ENCODE measurements at regions not wholly inside any gene's neighbourhood (a gene's known extent, or its start where the extent isn't known, plus 50 kb on each side); places are given as distances from the start of the nearest gene placed in this dataset.

DNA sequence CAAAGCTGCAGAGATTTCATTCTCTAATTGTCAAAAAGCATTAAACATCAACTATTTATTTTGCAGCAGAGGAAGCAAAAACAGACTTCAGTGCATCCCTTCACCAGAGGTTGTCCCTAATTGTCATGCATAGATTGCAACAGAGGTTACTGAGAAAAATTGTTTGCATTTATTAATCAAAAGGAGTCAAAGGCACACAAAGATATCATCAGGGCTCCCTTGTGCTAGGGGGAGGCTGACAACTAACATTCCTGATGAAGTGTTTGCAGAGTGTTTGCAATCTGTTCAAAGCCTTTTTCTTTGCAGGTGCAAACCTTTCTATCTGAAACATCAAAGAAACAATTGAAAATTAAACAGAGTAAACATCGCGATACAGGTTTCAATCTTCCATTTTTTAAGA lies 227.5 kb downstream of the TEX36 start:
- no peaks in the 10 kb centered on the region for H3F3A ChIP-seq (ENCODE audit: insufficient read depth)
- H3K9ac ChIP-seq: no peak overlapping the region
- 0 out of 2 replicates have a peak, but pooled peaks cover 3% of the 10 kb centered on the region for H3K27me3 ChIP-seq (replicated peaks; ENCODE audit: insufficient read depth)
- no peaks in the 10 kb centered on the region for H3K79me2 ChIP-seq (ENCODE audit: insufficient read depth)
- H2AFZ ChIP-seq: no peak overlapping the region
- no peak for DNase-seq
- no peaks in the 10 kb centered on the region for H3K36me3 ChIP-seq (ENCODE audit: low read depth)
- no peak overlapping the region for H3K27ac ChIP-seq
- WGBS, 2 experiments (ENCODE audit: low coverage in 1 of 2, low lambda C conversion rate in 2 of 2, missing lambda C conversion rate in 2 of 2): 82 to 85% methylated on average over 2 of the region's 2 CpGs
- no peak overlapping the region for H3K4me3 ChIP-seq
- no peaks in the 10 kb centered on the region for H3K9me2 ChIP-seq (ENCODE audit: insufficient read depth)
- in situ Hi-C loops (cut with MboI): no loop called here
- no peaks in the 10 kb centered on the region for H4K20me1 ChIP-seq (ENCODE audit: insufficient read depth)
- H3K9me3 ChIP-seq (ENCODE audit: low read depth): no peaks in the 10 kb centered on the region
- H3K4me2 ChIP-seq (ENCODE audit: unreplicated experiment): no peak overlapping the region
- no peaks in the 10 kb centered on the region for H3K4me1 ChIP-seq (ENCODE audit: insufficient read depth)
- TF ChIP-seq EZH2phosphoT487 (IDR thresholded peaks at IDR 0.05; ENCODE audit: insufficient read depth, low read depth): no peak
- TF ChIP-seq EZH2 (IDR thresholded peaks at IDR 0.05; ENCODE audit: insufficient read depth, poor library complexity, severe bottlenecking): no peak

DNA sequence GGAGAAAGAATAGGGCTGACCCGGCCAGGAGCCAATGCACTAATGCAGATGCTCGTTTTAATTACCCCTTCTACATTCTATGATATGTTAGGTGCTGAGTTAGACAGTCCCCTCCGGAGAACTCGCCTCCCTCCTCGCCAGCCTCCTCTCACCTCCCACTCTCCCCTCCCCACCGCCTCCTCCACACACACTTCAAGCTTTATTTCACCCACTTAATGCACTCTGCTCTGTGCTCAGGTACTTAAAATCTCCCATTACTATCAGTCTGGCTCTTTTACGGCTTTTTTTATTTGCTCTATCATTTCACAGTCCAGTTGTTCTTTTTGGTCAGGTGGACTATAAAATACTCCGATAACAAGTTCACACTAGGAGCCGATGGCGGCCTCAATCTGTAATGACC lies 231.6 kb downstream of the TEX36 start:
- 58 to 65% methylated on average over 10 of the region's 10 CpGs for WGBS, 2 experiments (ENCODE audit: low coverage in 1 of 2, low lambda C conversion rate in 2 of 2, missing lambda C conversion rate in 2 of 2)
- no peaks in the 10 kb centered on the region for H3F3A ChIP-seq (ENCODE audit: insufficient read depth)

DNA sequence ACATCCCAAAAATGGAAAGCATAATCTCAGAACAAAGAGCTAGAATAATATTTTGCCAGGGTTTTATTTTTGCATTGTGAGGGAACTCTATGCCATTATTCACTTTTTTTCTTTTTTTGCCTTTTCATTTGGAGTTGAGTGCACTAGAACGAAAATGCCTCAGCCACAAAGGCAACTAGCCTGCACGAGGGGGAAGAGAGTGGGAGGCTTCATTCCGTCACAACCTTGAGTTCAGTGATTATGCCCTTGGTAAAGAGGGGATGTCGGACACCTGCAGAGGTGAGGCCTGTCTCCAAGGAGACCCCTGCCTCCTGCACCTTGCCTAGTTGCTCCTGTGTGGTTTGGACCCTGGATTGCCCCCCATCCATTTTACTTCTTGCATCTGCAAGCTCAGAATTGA lies 232.7 kb downstream of the TEX36 start:
- H3K79me2 ChIP-seq (ENCODE audit: insufficient read depth): no peaks in the 10 kb centered on the region
- H3K4me1 ChIP-seq (ENCODE audit: insufficient read depth): no peaks in the 10 kb centered on the region
- H4K20me1 ChIP-seq (ENCODE audit: insufficient read depth): no peaks in the 10 kb centered on the region
- H3K27ac ChIP-seq: no peak overlapping the region
- in situ Hi-C loops (cut with MboI): no loop called here
- no peaks in the 10 kb centered on the region for H3K9me2 ChIP-seq (ENCODE audit: insufficient read depth)
- no peak overlapping the region for H3K4me3 ChIP-seq
- H3K4me2 ChIP-seq (ENCODE audit: unreplicated experiment): no peak overlapping the region
- WGBS, 2 experiments (ENCODE audit: low coverage in 1 of 2, low lambda C conversion rate in 2 of 2, missing lambda C conversion rate in 2 of 2): 34 to 35% methylated on average over 4 of the region's 4 CpGs
- H3K27me3 ChIP-seq (replicated peaks; ENCODE audit: insufficient read depth): no peaks in the 10 kb centered on the region; the same call in 1 of the 2 replicates
- H3K9me3 ChIP-seq (ENCODE audit: low read depth): no peaks in the 10 kb centered on the region
- DNase-seq: no peak
- no peaks in the 10 kb centered on the region for H3K36me3 ChIP-seq (ENCODE audit: low read depth)
- H2AFZ ChIP-seq: no peak overlapping the region
- no peak overlapping the region for H3K9ac ChIP-seq
- TF ChIP-seq EZH2phosphoT487 (IDR thresholded peaks at IDR 0.05; ENCODE audit: insufficient read depth, low read depth) (no peak), EZH2 (IDR thresholded peaks at IDR 0.05; ENCODE audit: insufficient read depth, poor library complexity, severe bottlenecking) (no peak)
- no peaks in the 10 kb centered on the region for H3F3A ChIP-seq (ENCODE audit: insufficient read depth)

More for the DNA sequence above, 231.6 kb downstream of the TEX36 start:
- no peak overlapping the region for H3K27ac ChIP-seq
- no peaks in the 10 kb centered on the region for H3K4me1 ChIP-seq (ENCODE audit: insufficient read depth)
- no peaks in the 10 kb centered on the region for H3K9me3 ChIP-seq (ENCODE audit: low read depth)
- no peak overlapping the region for H3K4me3 ChIP-seq
- no peak overlapping the region for H3K9ac ChIP-seq
- H2AFZ ChIP-seq: no peak overlapping the region
- no peaks in the 10 kb centered on the region for H3K36me3 ChIP-seq (ENCODE audit: low read depth)
- no peak overlapping the region for H3K4me2 ChIP-seq (ENCODE audit: unreplicated experiment)
- no peaks in the 10 kb centered on the region for H3K9me2 ChIP-seq (ENCODE audit: insufficient read depth)
- no peaks in the 10 kb centered on the region for H4K20me1 ChIP-seq (ENCODE audit: insufficient read depth)
- H3K27me3 ChIP-seq (replicated peaks; ENCODE audit: insufficient read depth): peaks cover 3% of the 10 kb centered on the region; the same call in 1 of the 2 replicates
- in situ Hi-C loops (cut with MboI): no loop called here
- no peak for DNase-seq
- no peak for TF ChIP-seq EZH2phosphoT487 (IDR thresholded peaks at IDR 0.05; ENCODE audit: insufficient read depth, low read depth)
- H3K79me2 ChIP-seq (ENCODE audit: insufficient read depth): no peaks in the 10 kb centered on the region

- TF ChIP-seq EZH2phosphoT487 (IDR thresholded peaks at IDR 0.05; ENCODE audit: insufficient read depth, low read depth): no peak
- TF ChIP-seq EZH2 (IDR thresholded peaks at IDR 0.05; ENCODE audit: insufficient read depth, poor library complexity, severe bottlenecking): no peak
- Histone ChIP-seq H3K79me2 (ENCODE audit: insufficient read depth) (no peaks in the 10 kb centered on the region), H3K9ac (no peak overlapping the region), H3K27ac (no peak overlapping the region), H3K36me3 (ENCODE audit: low read depth) (no peaks in the 10 kb centered on the region), H2AFZ (no peak overlapping the region), H3K9me3 (ENCODE audit: low read depth) (no peaks in the 10 kb centered on the region), H3K27me3 (replicated peaks; ENCODE audit: insufficient read depth) (no peaks in the 10 kb centered on the region; the same call in 1 of the 2 replicates), H3K4me3 (no peak overlapping the region), H4K20me1 (ENCODE audit: insufficient read depth) (no peaks in the 10 kb centered on the region), H3K4me2 (ENCODE audit: unreplicated experiment) (no peak overlapping the region), H3F3A (ENCODE audit: insufficient read depth) (no peaks in the 10 kb centered on the region), H3K9me2 (ENCODE audit: insufficient read depth) (no peaks in the 10 kb centered on the region), H3K4me1 (ENCODE audit: insufficient read depth) (no peaks in the 10 kb centered on the region)
- WGBS, 2 experiments (ENCODE audit: low coverage in 1 of 2, low lambda C conversion rate in 2 of 2, missing lambda C conversion rate in 2 of 2): 59 to 61% methylated on average over 9 of the region's 9 CpGs
- in situ Hi-C loops (cut with MboI): no loop called here
- no peak for DNase-seq
Observed at GRCh38 chr10:125449571-125449970, 233.4 kb downstream of the TEX36 start.

DNA sequence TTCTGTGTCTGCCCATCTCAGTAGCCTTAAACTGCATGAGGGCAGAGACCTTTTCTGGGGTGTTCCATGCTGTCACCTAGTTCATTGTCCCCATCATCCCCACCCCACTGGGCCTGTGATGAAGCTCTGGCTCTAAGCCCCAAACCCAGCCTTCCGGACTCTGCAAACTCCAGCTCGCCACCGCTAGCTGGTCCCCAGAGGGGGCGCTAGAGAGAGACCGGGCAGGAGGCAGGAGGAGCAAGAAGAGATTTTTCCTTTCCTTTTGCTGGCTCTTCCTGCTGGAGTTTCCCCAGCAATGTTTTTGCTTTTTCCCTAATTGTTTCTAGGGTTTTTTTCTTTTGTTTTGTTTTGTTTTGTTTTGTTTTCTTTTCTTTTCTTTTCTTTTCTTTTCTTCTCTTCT lies 234.4 kb downstream of the TEX36 start:
- WGBS, 2 experiments (ENCODE audit: low coverage in 1 of 2, low lambda C conversion rate in 2 of 2, missing lambda C conversion rate in 2 of 2): 7 to 11% methylated on average over 5 of the region's 5 CpGs
- Histone ChIP-seq H2AFZ (no peak overlapping the region), H4K20me1 (ENCODE audit: insufficient read depth) (no peaks in the 10 kb centered on the region), H3K9me2 (ENCODE audit: insufficient read depth) (no peaks in the 10 kb centered on the region), H3K9ac (no peak overlapping the region), H3K4me1 (ENCODE audit: insufficient read depth) (no peaks in the 10 kb centered on the region), H3F3A (ENCODE audit: insufficient read depth) (no peaks in the 10 kb centered on the region), H3K4me3 (no peak overlapping the region), H3K36me3 (ENCODE audit: low read depth) (no peaks in the 10 kb centered on the region), H3K27ac (no peak overlapping the region), H3K9me3 (ENCODE audit: low read depth) (no peaks in the 10 kb centered on the region), H3K27me3 (replicated peaks; ENCODE audit: insufficient read depth) (no peaks in the 10 kb centered on the region; the same call in 1 of the 2 replicates), H3K79me2 (ENCODE audit: insufficient read depth) (no peaks in the 10 kb centered on the region), H3K4me2 (ENCODE audit: unreplicated experiment) (no peak overlapping the region)
- peak; percentile 39 for DNase-seq
- in situ Hi-C loops (cut with MboI): no loop called here
- TF ChIP-seq EZH2 (IDR thresholded peaks at IDR 0.05; ENCODE audit: insufficient read depth, poor library complexity, severe bottlenecking) (no peak), EZH2phosphoT487 (IDR thresholded peaks at IDR 0.05; ENCODE audit: insufficient read depth, low read depth) (no peak)
